ENCODE measurements at regions not wholly inside any gene's neighbourhood (a gene's known extent, or its start where the extent isn't known, plus 50 kb on each side); places are given as distances from the start of the nearest gene placed in this dataset.

GRCh38 chr9:99366183-99366582 is 144.1 kb downstream of the SEC61B start:
- H3K4me3 ChIP-seq (ENCODE audit: low read depth, low read length): no peak overlapping the region
- no peak for TF ChIP-seq CTCF (IDR thresholded peaks at IDR 0.05; ENCODE audit: low read depth, low read length, missing control alignments)
- DNase-seq (ENCODE audit: low read depth): no peak

- no peak for DNase-seq (ENCODE audit: low read depth)
- no peak for TF ChIP-seq CTCF (IDR thresholded peaks at IDR 0.05; ENCODE audit: low read depth, low read length, missing control alignments)
- no peak overlapping the region for H3K4me3 ChIP-seq (ENCODE audit: low read depth, low read length)
These were observed 144.5 kb downstream of the SEC61B start for GRCh38 chr9:99366621-99367020.

DNA sequence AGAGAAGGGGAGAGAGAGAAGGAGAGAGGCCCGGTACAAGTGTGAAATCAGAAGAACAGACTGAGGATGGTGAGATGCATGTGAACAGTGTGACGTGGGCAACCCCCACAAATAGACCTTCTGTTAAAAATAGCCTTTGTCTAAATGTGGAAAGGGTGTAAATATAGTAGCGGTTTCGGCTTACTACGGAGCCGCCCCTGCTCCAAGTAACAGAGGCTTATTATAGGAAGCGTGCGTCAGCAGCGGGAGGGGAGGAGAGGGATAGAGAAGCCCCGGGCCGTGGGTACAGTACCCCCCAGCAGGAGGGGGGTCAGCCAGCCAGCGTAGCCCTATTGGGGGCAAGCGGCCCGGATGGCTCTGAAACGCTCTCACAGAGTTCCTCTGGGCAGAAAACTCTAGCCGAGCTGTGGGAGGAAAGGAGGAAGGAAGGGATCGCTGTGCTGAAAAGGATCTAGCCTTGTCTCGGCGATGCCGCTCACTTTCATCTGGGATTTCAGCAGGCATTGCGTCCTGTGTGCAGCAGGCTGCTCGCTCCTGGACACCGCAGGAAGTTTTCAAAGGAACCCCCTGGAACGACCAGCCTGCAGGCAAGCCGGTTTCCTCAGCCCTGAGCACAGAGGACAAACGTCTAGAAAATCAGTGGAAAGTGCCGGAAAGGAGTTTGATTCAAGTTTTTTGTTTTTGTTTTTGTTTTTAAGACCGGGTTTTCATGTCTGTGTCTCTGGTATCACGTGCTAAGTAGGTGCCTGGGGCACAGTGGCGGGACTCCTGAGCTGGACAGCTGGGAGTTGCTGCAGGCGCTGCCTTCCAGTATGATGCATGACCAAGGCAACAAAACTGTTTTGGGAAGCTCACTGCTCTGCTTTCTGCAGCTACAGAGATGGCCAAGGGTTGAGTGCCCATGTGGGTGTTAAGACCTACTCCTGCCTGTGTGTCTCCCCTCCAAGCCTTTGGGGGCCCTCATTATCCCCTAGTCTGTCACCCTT is 146.6 kb downstream of the SEC61B start:
- H3K4me3 ChIP-seq (ENCODE audit: low read depth, low read length): no peak overlapping the region; the same call in 1 of the 2 replicates
- DNase-seq (ENCODE audit: low read depth): no peak
- no peak for TF ChIP-seq CTCF (IDR thresholded peaks at IDR 0.05; ENCODE audit: low read depth, low read length, missing control alignments)

DNA sequence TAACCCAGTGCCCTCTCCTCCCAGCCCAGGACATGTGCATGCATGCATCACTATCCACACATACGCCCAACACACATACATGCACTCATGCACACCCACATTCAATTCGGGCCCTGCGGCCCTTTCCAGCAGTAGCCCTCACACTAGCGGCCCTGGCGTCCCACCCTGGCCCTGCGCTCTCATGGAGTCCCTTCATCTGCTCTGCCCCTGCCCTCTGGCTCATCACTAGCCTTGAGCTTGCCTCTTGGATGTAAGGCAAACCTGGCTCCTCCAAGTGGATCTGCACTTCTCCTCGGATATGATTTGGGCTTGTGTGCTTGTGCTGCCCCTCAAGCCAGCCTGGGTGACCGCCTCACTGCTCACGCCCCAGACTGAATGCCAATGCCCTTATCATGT is 147.2 kb downstream of the SEC61B start:
- no peak for TF ChIP-seq CTCF (IDR thresholded peaks at IDR 0.05; ENCODE audit: low read depth, low read length, missing control alignments)
- H3K4me3 ChIP-seq (ENCODE audit: low read depth, low read length): no peak overlapping the region
- no peak for DNase-seq (ENCODE audit: low read depth)

GRCh38 chr9:99370376-99370775 is 148.3 kb downstream of the SEC61B start:
- no peak overlapping the region for H3K4me3 ChIP-seq (ENCODE audit: low read depth, low read length)
- no peak for TF ChIP-seq CTCF (IDR thresholded peaks at IDR 0.05; ENCODE audit: low read depth, low read length, missing control alignments)
- no peak for DNase-seq (ENCODE audit: low read depth)

- H3K4me3 ChIP-seq (ENCODE audit: low read depth, low read length): no peak overlapping the region
- TF ChIP-seq CTCF (IDR thresholded peaks at IDR 0.05; ENCODE audit: low read depth, low read length, missing control alignments): no peak
- no peak for DNase-seq (ENCODE audit: low read depth)
These were observed 149.3 kb downstream of the SEC61B start for GRCh38 chr9:99371376-99371775.

GRCh38 chr9:99373912-99374311 is 151.8 kb downstream of the SEC61B start:
- DNase-seq (ENCODE audit: low read depth): no peak
- TF ChIP-seq CTCF (IDR thresholded peaks at IDR 0.05; ENCODE audit: low read depth, low read length, missing control alignments): no peak
- H3K4me3 ChIP-seq (ENCODE audit: low read depth, low read length): no peak overlapping the region
